Mesothelial cell of epicardium (in vitro differentiated cells): ENCODE measurements at regions not wholly inside any gene's neighbourhood (a gene's known extent, or its start where the extent isn't known, plus 50 kb on each side); places are given as distances from the start of the nearest gene placed in this dataset.
A peak's percentile ranks its signal among the peaks of the same experiment; 100 is the strongest.
"Not testable (repeated sequence)": the region's sequence is repeated elsewhere in the genome, so short reads cannot be mapped to it uniquely, and the experiment has no call there.

Source experiments
- DNase-seq, 2 experiments: peaks; one replicate each; pipeline ENCODE4 v3.0.0; 2021; ENCODE audit warnings: low spot score in 2 of 2; ENCODE audit not compliant: unreplicated experiment in 2 of 2
- H3K27ac Mint-ChIP-seq: 2 replicates; pipeline ENCODE4 v1.8.0; 2021; ENCODE audit warnings: mixed read lengths
- H3K27me3 Mint-ChIP-seq: 2 replicates; pipeline ENCODE4 v1.8.0; 2021; ENCODE audit warnings: low read depth, mixed read lengths
- H3K36me3 Mint-ChIP-seq: 2 replicates; pipeline ENCODE4 v1.8.0; 2021; ENCODE audit warnings: mixed read lengths
- H3K4me1 Mint-ChIP-seq: 2 replicates; pipeline ENCODE4 v1.8.0; 2021; ENCODE audit warnings: mixed read lengths
- H3K4me3 Mint-ChIP-seq: 2 replicates; pipeline ENCODE4 v1.8.0; 2021; ENCODE audit warnings: mild to moderate bottlenecking, moderate library complexity, mixed read lengths
- H3K9me3 Mint-ChIP-seq: 2 replicates; pipeline ENCODE4 v1.8.0; 2021; ENCODE audit warnings: mixed read lengths
- CTCF ChIP-seq: fragments of 200-600 bp; sonication (generic); IDR thresholded peaks from one replicate; pipeline ENCODE4 v1.5.0; 2021; ENCODE audit warnings: antibody characterized with exemption; ENCODE audit not compliant: unreplicated experiment

GRCh38 chr2:107747199-107747963 is 79.3 kb upstream of the RGPD4 start:
- H3K4me3 Mint-ChIP-seq, H3K27me3 Mint-ChIP-seq, H3K4me1 Mint-ChIP-seq, DNase-seq, H3K36me3 Mint-ChIP-seq, H3K27ac Mint-ChIP-seq, H3K9me3 Mint-ChIP-seq: not testable (repeated sequence)

GRCh38 chr2:107747964-107748583 is 78.6 kb upstream of the RGPD4 start:
- Mint-ChIP-seq H3K9me3 (no peaks in the 10 kb centered on the region), H3K4me1 (no peaks in the 10 kb centered on the region), H3K27me3 (peaks cover 7% of the 10 kb centered on the region), H3K4me3 (no peak overlapping the region), H3K27ac (no peak overlapping the region), H3K36me3 (no peaks in the 10 kb centered on the region)
- no peak for TF ChIP-seq CTCF
- no peak for DNase-seq

GRCh38 chr2:107751936-107752335 is 74.8 kb upstream of the RGPD4 start:
- H3K27ac Mint-ChIP-seq: no peak overlapping the region
- peaks cover 4% of the 10 kb centered on the region for H3K9me3 Mint-ChIP-seq
- H3K27me3 Mint-ChIP-seq: peaks cover 8% of the 10 kb centered on the region
- peaks cover 5% of the 10 kb centered on the region for H3K4me1 Mint-ChIP-seq
- TF ChIP-seq CTCF: no peak
- DNase-seq: no peak
- no peak overlapping the region for H3K4me3 Mint-ChIP-seq
- no peaks in the 10 kb centered on the region for H3K36me3 Mint-ChIP-seq

- not testable (repeated sequence) for H3K27ac Mint-ChIP-seq, H3K27me3 Mint-ChIP-seq, H3K9me3 Mint-ChIP-seq, H3K4me1 Mint-ChIP-seq, H3K4me3 Mint-ChIP-seq, H3K36me3 Mint-ChIP-seq, DNase-seq
Measured at GRCh38 chr2:107753806-107754205, 72.9 kb upstream of the RGPD4 start.

DNA sequence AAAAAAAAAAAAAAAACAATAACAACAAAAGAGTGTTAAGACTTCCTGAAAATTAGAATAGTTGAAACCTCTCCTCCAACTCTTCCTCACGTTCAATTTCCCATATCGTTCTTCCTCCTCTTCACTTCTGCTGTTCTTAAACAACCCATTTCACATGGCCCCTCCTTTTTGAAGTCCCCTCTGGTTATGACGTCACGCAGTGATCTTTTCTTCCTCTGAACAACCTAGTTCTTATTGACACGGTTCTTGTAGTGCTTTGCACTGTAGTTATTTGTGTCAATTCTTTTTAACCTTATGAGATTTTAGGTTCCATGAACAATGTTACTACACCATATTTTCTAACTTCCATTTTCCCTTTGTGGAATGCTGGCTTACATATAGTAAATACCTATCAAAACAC is 69.5 kb upstream of the RGPD4 start:
- no peak for DNase-seq
- Mint-ChIP-seq H3K27me3 (peaks cover 8% of the 10 kb centered on the region), H3K27ac (peak overlapping the region; percentile 9), H3K36me3 (no peaks in the 10 kb centered on the region), H3K4me1 (peaks cover 8% of the 10 kb centered on the region), H3K9me3 (peaks cover 11% of the 10 kb centered on the region), H3K4me3 (no peak overlapping the region)
- no peak for TF ChIP-seq CTCF

- Mint-ChIP-seq H3K4me3 (no peak overlapping the region), H3K4me1 (peaks cover 8% of the 10 kb centered on the region), H3K9me3 (peaks cover 12% of the 10 kb centered on the region), H3K36me3 (no peaks in the 10 kb centered on the region), H3K27me3 (no peaks in the 10 kb centered on the region), H3K27ac (no peak overlapping the region)
- no peak for DNase-seq
- TF ChIP-seq CTCF: no peak
Measured at GRCh38 chr2:107760620-107761364, 65.9 kb upstream of the RGPD4 start.
